ENCODE measurements at regions not wholly inside any gene's neighbourhood (a gene's known extent, or its start where the extent isn't known, plus 50 kb on each side); places are given as distances from the start of the nearest gene placed in this dataset.

DNA sequence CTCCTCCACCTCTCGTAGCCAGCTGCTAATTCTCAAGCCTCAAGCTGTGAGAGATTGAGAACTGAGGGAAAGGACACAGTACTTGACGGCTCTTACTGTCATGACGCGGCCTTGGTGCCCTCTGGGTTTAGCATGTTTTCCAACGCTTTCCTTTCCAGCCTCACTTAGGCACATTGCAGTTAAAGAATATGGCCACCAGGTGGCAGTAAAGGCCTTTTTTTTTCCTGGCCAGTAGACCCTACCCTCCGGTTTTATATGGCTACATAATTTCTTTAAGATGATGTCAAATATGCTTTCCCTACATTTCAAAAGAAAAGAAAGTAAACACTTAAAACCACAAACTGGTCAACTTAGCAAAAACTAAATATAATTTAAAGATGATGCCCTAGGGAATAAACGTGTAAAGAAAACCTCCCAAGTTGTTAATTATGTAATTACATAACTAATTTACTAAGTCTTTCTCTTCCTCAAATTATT, 56.8 kb upstream of the PRDX6 start:
- H2AFZ ChIP-seq, result no peak overlapping the region
- POLR2A ChIA-PET (ENCODE audit: unreplicated experiment), result no interaction called here

DNA sequence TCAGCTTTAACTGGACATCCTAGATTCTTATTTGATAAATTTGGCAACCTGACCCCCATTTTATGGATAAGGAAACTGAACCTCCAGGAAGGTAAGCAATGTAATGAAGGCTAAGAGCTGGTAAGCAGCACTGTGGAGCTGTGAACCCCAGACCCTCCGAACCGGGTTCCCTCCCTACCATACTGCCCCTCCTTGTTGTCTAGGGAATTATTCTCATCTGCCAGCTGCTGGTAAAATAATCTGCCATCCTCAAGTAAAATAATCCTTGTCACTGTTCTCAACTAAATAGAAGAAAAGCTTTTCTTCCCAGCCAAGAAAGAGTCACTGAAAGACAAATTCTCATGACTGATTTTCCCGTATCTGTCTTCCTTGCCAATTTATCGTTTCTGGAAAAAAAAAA, 55.8 kb upstream of the PRDX6 start:
- CTCF ChIA-PET, result no interaction called here

More for the DNA sequence above, 56.8 kb upstream of the PRDX6 start:
- CTCF ChIA-PET, result interaction anchor here (0.6 to 0.8 kb wide), 4 partner anchors 9 to 1455 kb away, joined by 3 to 7 read pairs (median 4); no protein-coding TSS in a partner anchor
- no peak for TF ChIP-seq EZH2 (IDR thresholded peaks at IDR 0.05; ENCODE audit: low read depth)
- TF ChIP-seq, protein P1, sequence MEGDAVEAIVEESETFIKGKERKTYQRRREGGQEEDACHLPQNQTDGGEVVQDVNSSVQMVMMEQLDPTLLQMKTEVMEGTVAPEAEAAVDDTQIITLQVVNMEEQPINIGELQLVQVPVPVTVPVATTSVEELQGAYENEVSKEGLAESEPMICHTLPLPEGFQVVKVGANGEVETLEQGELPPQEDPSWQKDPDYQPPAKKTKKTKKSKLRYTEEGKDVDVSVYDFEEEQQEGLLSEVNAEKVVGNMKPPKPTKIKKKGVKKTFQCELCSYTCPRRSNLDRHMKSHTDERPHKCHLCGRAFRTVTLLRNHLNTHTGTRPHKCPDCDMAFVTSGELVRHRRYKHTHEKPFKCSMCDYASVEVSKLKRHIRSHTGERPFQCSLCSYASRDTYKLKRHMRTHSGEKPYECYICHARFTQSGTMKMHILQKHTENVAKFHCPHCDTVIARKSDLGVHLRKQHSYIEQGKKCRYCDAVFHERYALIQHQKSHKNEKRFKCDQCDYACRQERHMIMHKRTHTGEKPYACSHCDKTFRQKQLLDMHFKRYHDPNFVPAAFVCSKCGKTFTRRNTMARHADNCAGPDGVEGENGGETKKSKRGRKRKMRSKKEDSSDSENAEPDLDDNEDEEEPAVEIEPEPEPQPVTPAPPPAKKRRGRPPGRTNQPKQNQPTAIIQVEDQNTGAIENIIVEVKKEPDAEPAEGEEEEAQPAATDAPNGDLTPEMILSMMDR (conservative IDR thresholded peaks at IDR 0.05), result peak; percentile 95
- H3K9me2 ChIP-seq (ENCODE audit: insufficient read depth), result no peaks in the 10 kb centered on the region
- H3K79me2 ChIP-seq (ENCODE audit: low read depth), result no peaks in the 10 kb centered on the region
- peaks cover 16% of the 10 kb centered on the region for H3F3A ChIP-seq (ENCODE audit: insufficient read depth, low read depth)
- H3K9me3 ChIP-seq (ENCODE audit: insufficient read depth, low read depth), result no peaks in the 10 kb centered on the region
- H3K27me3 ChIP-seq (ENCODE audit: insufficient read depth, low read depth), result no peaks in the 10 kb centered on the region
- H3K27ac ChIP-seq, result no peak overlapping the region
- H3K36me3 ChIP-seq (ENCODE audit: low read depth), result no peaks in the 10 kb centered on the region
- H3K4me3 ChIP-seq, result no peak overlapping the region
- intact Hi-C loops (cut with micrococcal nuclease; ENCODE audit: unreplicated experiment), result loop anchor here (1.0 to 10.0 kb wide), 8 partner anchors 163 to 1324 kb away; partner anchors contain the start of genes CENPL, DARS2 and TNFSF18
- peak overlapping the region; percentile 64 for H3K4me2 ChIP-seq
- BruUV-seq (replicated peaks), result no TSS peak
- peaks cover 36% of the 10 kb centered on the region for H3K4me1 ChIP-seq (replicated peaks; ENCODE audit: insufficient read depth)
- no peaks in the 10 kb centered on the region for H4K20me1 ChIP-seq (ENCODE audit: insufficient read depth)
- DNase-seq, result peak; percentile 61 to 68

DNA sequence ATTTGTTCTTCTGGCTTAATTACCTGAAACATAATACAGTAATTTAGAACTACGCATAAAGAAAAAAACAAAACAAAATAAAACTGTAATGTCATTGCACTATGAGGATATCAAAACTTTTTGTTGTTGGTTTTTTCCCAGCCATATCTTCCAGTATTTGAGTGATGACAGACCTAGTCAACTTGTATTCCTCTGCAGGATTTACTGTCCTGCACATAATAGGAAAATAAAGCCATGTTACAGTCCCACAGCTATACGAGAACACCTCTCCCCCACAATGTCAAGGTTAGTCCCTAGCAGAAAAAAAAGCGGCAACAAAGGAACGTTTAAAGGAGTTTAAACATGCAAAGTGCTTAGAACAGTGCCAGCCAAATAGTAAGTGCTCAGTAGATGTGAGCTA, 55.3 kb upstream of the PRDX6 start:
- Histone ChIP-seq H3K36me3 (ENCODE audit: low read depth) (no peaks in the 10 kb centered on the region), H3K9me2 (ENCODE audit: insufficient read depth) (no peaks in the 10 kb centered on the region), H3K79me2 (ENCODE audit: low read depth) (no peaks in the 10 kb centered on the region), H3K4me3 (no peak overlapping the region), H4K20me1 (ENCODE audit: insufficient read depth) (no peaks in the 10 kb centered on the region), H3F3A (ENCODE audit: insufficient read depth, low read depth) (peaks cover 30% of the 10 kb centered on the region), H2AFZ (no peak overlapping the region), H3K4me2 (no peak overlapping the region), H3K27me3 (ENCODE audit: insufficient read depth, low read depth) (no peaks in the 10 kb centered on the region), H3K9me3 (ENCODE audit: insufficient read depth, low read depth) (no peaks in the 10 kb centered on the region), H3K27ac (no peak overlapping the region), H3K4me1 (replicated peaks; ENCODE audit: insufficient read depth) (peaks cover 50% of the 10 kb centered on the region)
- POLR2A ChIA-PET (ENCODE audit: unreplicated experiment), result no interaction called here
- BruUV-seq (replicated peaks), result no TSS peak
- CTCF ChIA-PET, result no interaction called here
- intact Hi-C loops (cut with micrococcal nuclease; ENCODE audit: unreplicated experiment), result loop anchor here (2.0 to 10.0 kb wide), 7 partner anchors 164 to 1323 kb away; partner anchors contain the start of gene TNFSF18
- TF ChIP-seq EZH2 (IDR thresholded peaks at IDR 0.05; ENCODE audit: low read depth), result no peak
- TF ChIP-seq, protein P1 (conservative IDR thresholded peaks at IDR 0.05), result no peak
- DNase-seq, result no peak

More for the DNA sequence above, 55.8 kb upstream of the PRDX6 start:
- H3K79me2 ChIP-seq (ENCODE audit: low read depth), result no peaks in the 10 kb centered on the region
- no peaks in the 10 kb centered on the region for H3K9me3 ChIP-seq (ENCODE audit: insufficient read depth, low read depth)
- H3K4me3 ChIP-seq, result no peak overlapping the region
- POLR2A ChIA-PET (ENCODE audit: unreplicated experiment), result no interaction called here
- intact Hi-C loops (cut with micrococcal nuclease; ENCODE audit: unreplicated experiment), result loop anchor here (2.0 to 10.0 kb wide), 7 partner anchors 164 to 1324 kb away; partner anchors contain the start of gene TNFSF18
- peaks cover 25% of the 10 kb centered on the region for H3F3A ChIP-seq (ENCODE audit: insufficient read depth, low read depth)
- H2AFZ ChIP-seq, result no peak overlapping the region
- H3K27ac ChIP-seq, result no peak overlapping the region
- no peaks in the 10 kb centered on the region for H3K36me3 ChIP-seq (ENCODE audit: low read depth)
- no peaks in the 10 kb centered on the region for H4K20me1 ChIP-seq (ENCODE audit: insufficient read depth)
- peaks cover 45% of the 10 kb centered on the region for H3K4me1 ChIP-seq (replicated peaks; ENCODE audit: insufficient read depth)
- BruUV-seq (replicated peaks), result no TSS peak
- no peaks in the 10 kb centered on the region for H3K27me3 ChIP-seq (ENCODE audit: insufficient read depth, low read depth)
- TF ChIP-seq, protein P1 (conservative IDR thresholded peaks at IDR 0.05), result no peak
- TF ChIP-seq EZH2 (IDR thresholded peaks at IDR 0.05; ENCODE audit: low read depth), result no peak
- DNase-seq, result no peak
- H3K4me2 ChIP-seq, result no peak overlapping the region
- H3K9me2 ChIP-seq (ENCODE audit: insufficient read depth), result no peaks in the 10 kb centered on the region
